Thyroid gland (tissue), 4 donors: ENCODE measurements at regions not wholly inside any gene's neighbourhood (a gene's known extent, or its start where the extent isn't known, plus 50 kb on each side); places are given as distances from the start of the nearest gene placed in this dataset.

Experiments used
- POLR2A ChIP-seq, 2 donors: fragments of 450-650 bp; IDR thresholded peaks; one replicate each; pipeline ENCODE4 v1.6.1; 2017; ENCODE audit warnings: antibody characterized with exemption in 2 of 2, mild to moderate bottlenecking in 2 of 2, moderate library complexity in 1 of 2
- TF ChIP-seq, protein P1 (sequence below), 6 experiments: fragments of 200-600 bp in 3 of 6; fragments of 450-650 bp in 3 of 6; sonication (generic) in 3 of 6; IDR thresholded peaks; one replicate each; pipeline ENCODE4 v1.5.1; 2016 to 2019; ENCODE audit warnings: antibody characterized with exemption in 6 of 6, mild to moderate bottlenecking in 2 of 6, inconsistent platforms in 1 of 6, moderate library complexity in 1 of 6

DNA sequence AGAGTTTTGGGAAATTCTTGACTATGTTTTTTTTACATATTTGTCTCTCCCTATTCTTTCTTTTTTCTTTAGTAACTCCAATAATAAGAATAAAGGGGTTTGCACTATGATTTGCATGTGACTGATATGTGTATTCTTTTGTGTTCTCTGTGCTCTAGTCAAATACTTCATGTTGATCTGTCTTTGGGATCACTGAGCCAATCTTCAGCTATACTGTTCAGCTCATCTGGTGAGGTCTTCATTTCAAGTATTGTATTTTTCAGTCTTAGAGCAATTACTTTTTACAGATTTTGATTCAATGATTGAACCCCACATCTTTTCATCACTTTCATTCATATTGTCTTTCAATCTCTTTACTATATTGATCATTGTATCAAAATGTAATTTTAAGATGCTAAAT, 58.1 kb upstream of the TAF11L2 start:
- TF ChIP-seq, protein P1, sequence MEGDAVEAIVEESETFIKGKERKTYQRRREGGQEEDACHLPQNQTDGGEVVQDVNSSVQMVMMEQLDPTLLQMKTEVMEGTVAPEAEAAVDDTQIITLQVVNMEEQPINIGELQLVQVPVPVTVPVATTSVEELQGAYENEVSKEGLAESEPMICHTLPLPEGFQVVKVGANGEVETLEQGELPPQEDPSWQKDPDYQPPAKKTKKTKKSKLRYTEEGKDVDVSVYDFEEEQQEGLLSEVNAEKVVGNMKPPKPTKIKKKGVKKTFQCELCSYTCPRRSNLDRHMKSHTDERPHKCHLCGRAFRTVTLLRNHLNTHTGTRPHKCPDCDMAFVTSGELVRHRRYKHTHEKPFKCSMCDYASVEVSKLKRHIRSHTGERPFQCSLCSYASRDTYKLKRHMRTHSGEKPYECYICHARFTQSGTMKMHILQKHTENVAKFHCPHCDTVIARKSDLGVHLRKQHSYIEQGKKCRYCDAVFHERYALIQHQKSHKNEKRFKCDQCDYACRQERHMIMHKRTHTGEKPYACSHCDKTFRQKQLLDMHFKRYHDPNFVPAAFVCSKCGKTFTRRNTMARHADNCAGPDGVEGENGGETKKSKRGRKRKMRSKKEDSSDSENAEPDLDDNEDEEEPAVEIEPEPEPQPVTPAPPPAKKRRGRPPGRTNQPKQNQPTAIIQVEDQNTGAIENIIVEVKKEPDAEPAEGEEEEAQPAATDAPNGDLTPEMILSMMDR (IDR thresholded peaks at IDR 0.05): no peak
- TF ChIP-seq POLR2A (IDR thresholded peaks at IDR 0.05): no peak
